Endothelial cell of umbilical vein (primary cell): ENCODE measurements at regions not wholly inside any gene's neighbourhood (a gene's known extent, or its start where the extent isn't known, plus 50 kb on each side); places are given as distances from the start of the nearest gene placed in this dataset.

ENCODE experiments used
- EZH2 ChIP-seq: IDR thresholded peaks from 2 replicates; pipeline ENCODE4 v1.6.1; 2012; ENCODE audit warnings: borderline replicate concordance, low read depth, mild to moderate bottlenecking, moderate library complexity, low read length, inconsistent platforms; ENCODE audit not compliant: severe bottlenecking
- GATA2 ChIP-seq: IDR thresholded peaks from 2 replicates; pipeline ENCODE4 v1.7.0; 2011; ENCODE audit warnings: low read depth, mild to moderate bottlenecking, moderate library complexity, mixed read lengths, low read length; ENCODE audit not compliant: insufficient read length, insufficient read depth
- POLR2A ChIP-seq: IDR thresholded peaks from 2 replicates; pipeline ENCODE4 v1.6.1; 2012; ENCODE audit warnings: low read depth, mild to moderate bottlenecking, control low read depth, low read length
- TF ChIP-seq, protein P1 (sequence below), 2 donors: IDR thresholded peaks; 1 replicate in 1 of 2; 2 replicates in 1 of 2; pipeline ENCODE4 v1.5.1; 2011; ENCODE audit warnings: low read length in 2 of 2, mild to moderate bottlenecking in 2 of 2, moderate library complexity in 2 of 2, control low read depth in 1 of 2, inconsistent platforms in 1 of 2, low read depth in 1 of 2; ENCODE audit not compliant: insufficient read depth in 1 of 2; ENCODE audit errors: extremely low read depth in 1 of 2

GRCh38 chr5:58393716-58394115 lies 66.2 kb downstream of the PLK2 start:
- TF ChIP-seq EZH2 (no peak), GATA2 (no peak), POLR2A (no peak)
- TF ChIP-seq, protein P1, sequence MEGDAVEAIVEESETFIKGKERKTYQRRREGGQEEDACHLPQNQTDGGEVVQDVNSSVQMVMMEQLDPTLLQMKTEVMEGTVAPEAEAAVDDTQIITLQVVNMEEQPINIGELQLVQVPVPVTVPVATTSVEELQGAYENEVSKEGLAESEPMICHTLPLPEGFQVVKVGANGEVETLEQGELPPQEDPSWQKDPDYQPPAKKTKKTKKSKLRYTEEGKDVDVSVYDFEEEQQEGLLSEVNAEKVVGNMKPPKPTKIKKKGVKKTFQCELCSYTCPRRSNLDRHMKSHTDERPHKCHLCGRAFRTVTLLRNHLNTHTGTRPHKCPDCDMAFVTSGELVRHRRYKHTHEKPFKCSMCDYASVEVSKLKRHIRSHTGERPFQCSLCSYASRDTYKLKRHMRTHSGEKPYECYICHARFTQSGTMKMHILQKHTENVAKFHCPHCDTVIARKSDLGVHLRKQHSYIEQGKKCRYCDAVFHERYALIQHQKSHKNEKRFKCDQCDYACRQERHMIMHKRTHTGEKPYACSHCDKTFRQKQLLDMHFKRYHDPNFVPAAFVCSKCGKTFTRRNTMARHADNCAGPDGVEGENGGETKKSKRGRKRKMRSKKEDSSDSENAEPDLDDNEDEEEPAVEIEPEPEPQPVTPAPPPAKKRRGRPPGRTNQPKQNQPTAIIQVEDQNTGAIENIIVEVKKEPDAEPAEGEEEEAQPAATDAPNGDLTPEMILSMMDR (IDR thresholded peaks at IDR 0.05; ENCODE audit: extremely low read depth in 1 of 2, insufficient read depth in 1 of 2, low read depth in 1 of 2, low read length in 2 of 2): no peak
